Activated T-helper 2 cell treated with anti-CD3 and anti-CD28 coated beads, Interferon-gamma antibody, Interleukin-2, Interleukin-4, amounts not matched to agents 10 μg/mL and 5 μg/mL and 100 μg/mL, durations not matched to agents 14 hours and 24 hours and 36 hours (primary cell): ENCODE measurements at regions not wholly inside any gene's neighbourhood (a gene's known extent, or its start where the extent isn't known, plus 50 kb on each side); places are given as distances from the start of the nearest gene placed in this dataset.

Experiments
- DNase-seq: peaks from one replicate; pipeline ENCODE4 v3.0.0; 2021; ENCODE audit warnings: low spot score
- H3K27ac Mint-ChIP-seq: one replicate; pipeline ENCODE4 v1.8.0; 2021; ENCODE audit warnings: mixed read lengths
- H3K27me3 Mint-ChIP-seq: one replicate; pipeline ENCODE4 v1.8.0; 2021; ENCODE audit warnings: low read depth, mixed read lengths
- H3K36me3 Mint-ChIP-seq: one replicate; pipeline ENCODE4 v1.8.0; 2021; ENCODE audit warnings: low read depth, mixed read lengths
- H3K4me1 Mint-ChIP-seq: one replicate; pipeline ENCODE4 v1.8.0; 2021; ENCODE audit warnings: low read depth, mixed read lengths
- H3K4me3 Mint-ChIP-seq: one replicate; pipeline ENCODE4 v1.8.0; 2021; ENCODE audit warnings: low read depth, mild to moderate bottlenecking, moderate library complexity, mixed read lengths
- H3K9me3 Mint-ChIP-seq: one replicate; pipeline ENCODE4 v1.8.0; 2021; ENCODE audit warnings: mixed read lengths
- intact Hi-C: fragments of 100-400 bp; cut with micrococcal nuclease; formaldehyde crosslinking; loops from one replicate; pipeline ENCODE4 v1.15.1; 2023

DNA sequence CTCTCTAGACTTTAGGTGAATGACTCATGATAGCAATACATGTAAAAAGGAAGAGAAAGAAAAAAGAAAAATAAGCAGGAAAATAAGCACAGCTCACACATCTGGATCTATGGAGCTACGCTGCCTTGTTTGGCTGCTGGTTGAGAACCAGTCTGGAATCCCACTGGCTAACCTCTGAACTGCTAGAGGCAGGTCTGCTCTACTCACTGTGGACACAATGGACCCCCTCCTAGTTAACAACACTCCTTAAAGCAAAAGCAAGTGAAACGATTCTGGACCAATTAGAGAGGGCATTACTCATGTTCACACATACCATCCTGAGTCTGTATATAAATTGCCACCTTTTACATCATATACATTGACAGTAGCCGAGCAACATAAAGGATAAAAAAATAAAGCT, 383.2 kb upstream of the FLRT2 start:
- peaks cover 14% of the 10 kb centered on the region for H3K9me3 Mint-ChIP-seq
- intact Hi-C loops = no loop called here
- H3K36me3 Mint-ChIP-seq = no peaks in the 10 kb centered on the region
- DNase-seq = no peak
- H3K27ac Mint-ChIP-seq = no peak overlapping the region
- no peak overlapping the region for H3K4me3 Mint-ChIP-seq
- H3K27me3 Mint-ChIP-seq = no peaks in the 10 kb centered on the region
- no peaks in the 10 kb centered on the region for H3K4me1 Mint-ChIP-seq

- Mint-ChIP-seq H3K36me3 (no peaks in the 10 kb centered on the region), H3K4me3 (no peak overlapping the region), H3K27me3 (no peaks in the 10 kb centered on the region), H3K4me1 (no peaks in the 10 kb centered on the region), H3K27ac (no peak overlapping the region), H3K9me3 (peaks cover 19% of the 10 kb centered on the region)
- intact Hi-C loops = no loop called here
- no peak for DNase-seq
Measured at GRCh38 chr14:85150166-85150565, 379.8 kb upstream of the FLRT2 start.

GRCh38 chr14:85154714-85155113, 375.2 kb upstream of the FLRT2 start:
- H3K36me3 Mint-ChIP-seq = no peaks in the 10 kb centered on the region

GRCh38 chr14:85156319-85156718, 373.6 kb upstream of the FLRT2 start:
- no peak for DNase-seq
- Mint-ChIP-seq H3K27ac (no peak overlapping the region), H3K27me3 (no peaks in the 10 kb centered on the region), H3K4me1 (no peaks in the 10 kb centered on the region), H3K36me3 (no peaks in the 10 kb centered on the region), H3K4me3 (no peak overlapping the region), H3K9me3 (peaks cover 9% of the 10 kb centered on the region)
- intact Hi-C loops = no loop called here

More at GRCh38 chr14:85154714-85155113, 375.2 kb upstream of the FLRT2 start:
- Mint-ChIP-seq H3K27ac (no peak overlapping the region), H3K9me3 (peaks cover 15% of the 10 kb centered on the region), H3K27me3 (no peaks in the 10 kb centered on the region), H3K4me1 (no peaks in the 10 kb centered on the region), H3K4me3 (no peak overlapping the region)
- intact Hi-C loops = no loop called here
- DNase-seq = no peak

DNA sequence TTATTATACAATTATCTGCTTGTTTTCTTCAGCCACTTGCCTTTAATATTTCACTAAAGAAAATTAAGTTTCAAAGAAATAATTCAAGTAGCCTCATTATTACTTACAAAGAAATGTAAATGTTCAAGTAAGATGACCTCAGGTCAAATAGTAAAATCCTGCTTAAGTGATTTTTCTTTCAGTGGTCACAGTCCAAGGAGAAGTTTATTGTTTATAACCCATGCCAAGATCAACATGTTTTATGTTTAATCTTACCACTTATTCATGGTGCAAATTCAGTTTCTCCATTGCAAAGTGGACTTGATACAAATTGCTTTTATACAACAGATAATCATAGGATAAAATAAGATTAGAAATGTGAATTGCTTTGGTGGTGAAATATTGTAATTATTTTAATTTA, 370.2 kb upstream of the FLRT2 start:
- intact Hi-C loops = no loop called here
- no peak overlapping the region for H3K4me3 Mint-ChIP-seq
- no peak for DNase-seq
- H3K4me1 Mint-ChIP-seq = no peaks in the 10 kb centered on the region
- no peak overlapping the region for H3K27ac Mint-ChIP-seq
- H3K36me3 Mint-ChIP-seq = no peaks in the 10 kb centered on the region
- peaks cover 23% of the 10 kb centered on the region for H3K9me3 Mint-ChIP-seq
- no peaks in the 10 kb centered on the region for H3K27me3 Mint-ChIP-seq

DNA sequence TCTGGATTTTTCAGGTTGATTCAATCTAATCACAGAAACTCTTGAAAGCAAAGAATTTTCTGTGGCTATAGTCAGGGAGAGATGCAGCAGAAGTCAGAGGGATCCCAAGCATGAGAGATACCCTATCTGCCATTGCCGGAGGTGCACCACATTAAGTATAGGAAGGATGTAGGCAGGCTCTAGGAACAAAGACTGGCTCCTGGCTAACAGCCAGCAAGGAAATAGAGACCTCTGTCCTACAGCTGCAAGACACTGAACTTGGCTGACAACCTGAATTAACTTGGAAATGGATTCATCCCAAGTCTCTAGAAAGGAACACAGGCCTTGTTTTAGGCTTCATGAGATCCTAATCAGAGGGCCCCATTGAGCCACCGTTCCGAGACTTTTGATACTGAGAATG, 364.9 kb upstream of the FLRT2 start:
- Mint-ChIP-seq H3K4me1 (no peaks in the 10 kb centered on the region), H3K9me3 (peaks cover 21% of the 10 kb centered on the region), H3K27me3 (no peaks in the 10 kb centered on the region), H3K36me3 (no peaks in the 10 kb centered on the region), H3K27ac (no peak overlapping the region), H3K4me3 (no peak overlapping the region)
- no peak for DNase-seq
- intact Hi-C loops = no loop called here

GRCh38 chr14:85169381-85169780, 360.6 kb upstream of the FLRT2 start:
- no peak for DNase-seq
- Mint-ChIP-seq H3K9me3 (peaks cover 3% of the 10 kb centered on the region), H3K27ac (no peak overlapping the region), H3K4me3 (no peak overlapping the region), H3K4me1 (no peaks in the 10 kb centered on the region), H3K36me3 (no peaks in the 10 kb centered on the region), H3K27me3 (no peaks in the 10 kb centered on the region)
- intact Hi-C loops = no loop called here

DNA sequence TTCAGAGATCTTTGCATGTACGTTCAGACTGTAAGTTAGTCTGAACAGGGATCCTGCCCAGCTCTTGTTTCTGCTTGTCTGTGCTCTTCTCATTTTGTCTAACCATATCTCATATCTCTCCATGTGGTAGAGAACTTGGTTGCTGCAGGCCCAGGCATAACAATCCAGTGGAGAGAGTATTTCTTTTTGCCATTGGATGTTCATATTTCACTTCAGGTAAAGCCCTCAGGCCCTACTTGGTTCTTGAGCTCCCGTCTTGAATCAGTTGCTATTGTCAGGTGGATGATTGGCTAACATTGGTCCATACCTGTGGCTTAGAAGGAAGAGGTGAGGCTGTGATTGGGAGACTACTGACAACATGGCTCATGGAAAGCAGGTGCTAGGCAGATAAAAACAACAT, 357.7 kb upstream of the FLRT2 start:
- no peaks in the 10 kb centered on the region for H3K36me3 Mint-ChIP-seq
- no peaks in the 10 kb centered on the region for H3K4me1 Mint-ChIP-seq
- no peak overlapping the region for H3K4me3 Mint-ChIP-seq
- peaks cover 9% of the 10 kb centered on the region for H3K9me3 Mint-ChIP-seq
- H3K27ac Mint-ChIP-seq = no peak overlapping the region
- no peak for DNase-seq
- intact Hi-C loops = no loop called here
- no peaks in the 10 kb centered on the region for H3K27me3 Mint-ChIP-seq

GRCh38 chr14:85172889-85173477, 357.0 kb upstream of the FLRT2 start:
- no peak overlapping the region for H3K27ac Mint-ChIP-seq
- no peak overlapping the region for H3K4me3 Mint-ChIP-seq
- no peaks in the 10 kb centered on the region for H3K4me1 Mint-ChIP-seq
- peaks cover 9% of the 10 kb centered on the region for H3K9me3 Mint-ChIP-seq
- no peaks in the 10 kb centered on the region for H3K27me3 Mint-ChIP-seq
- no peak for DNase-seq
- no peaks in the 10 kb centered on the region for H3K36me3 Mint-ChIP-seq
- intact Hi-C loops = no loop called here

GRCh38 chr14:85175556-85175955, 354.4 kb upstream of the FLRT2 start:
- intact Hi-C loops = no loop called here
- no peaks in the 10 kb centered on the region for H3K36me3 Mint-ChIP-seq
- H3K4me3 Mint-ChIP-seq = no peak overlapping the region
- no peaks in the 10 kb centered on the region for H3K4me1 Mint-ChIP-seq
- no peak overlapping the region for H3K27ac Mint-ChIP-seq
- no peak for DNase-seq
- peaks cover 12% of the 10 kb centered on the region for H3K9me3 Mint-ChIP-seq
- H3K27me3 Mint-ChIP-seq = no peaks in the 10 kb centered on the region

GRCh38 chr14:85178864-85179263, 351.1 kb upstream of the FLRT2 start:
- H3K36me3 Mint-ChIP-seq = no peaks in the 10 kb centered on the region
- no peak overlapping the region for H3K4me3 Mint-ChIP-seq
- no peaks in the 10 kb centered on the region for H3K4me1 Mint-ChIP-seq
- peaks cover 17% of the 10 kb centered on the region for H3K9me3 Mint-ChIP-seq
- DNase-seq = no peak
- intact Hi-C loops = no loop called here
- no peaks in the 10 kb centered on the region for H3K27me3 Mint-ChIP-seq
- H3K27ac Mint-ChIP-seq = no peak overlapping the region

DNA sequence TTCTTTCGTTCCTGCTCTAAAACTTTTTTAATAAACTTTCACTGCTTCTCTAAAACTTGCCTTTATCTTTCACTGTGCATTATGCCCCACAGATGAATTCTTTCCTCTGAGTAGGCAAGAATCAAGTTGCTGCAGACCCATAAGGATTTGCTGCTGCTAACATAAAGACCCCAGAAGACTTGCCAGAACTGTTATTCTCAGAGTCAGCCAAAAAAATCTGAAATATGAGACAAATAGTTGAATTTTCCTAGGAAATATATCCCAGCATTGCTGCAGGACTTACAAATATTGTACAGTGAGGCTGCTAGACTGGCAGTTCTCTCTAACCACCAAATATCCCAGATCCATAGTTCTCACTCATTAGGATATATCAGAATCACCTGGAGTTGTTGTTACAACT, 349.1 kb upstream of the FLRT2 start:
- H3K36me3 Mint-ChIP-seq = no peaks in the 10 kb centered on the region
- no peak overlapping the region for H3K27ac Mint-ChIP-seq
- H3K4me1 Mint-ChIP-seq = no peaks in the 10 kb centered on the region
- peaks cover 18% of the 10 kb centered on the region for H3K9me3 Mint-ChIP-seq
- intact Hi-C loops = no loop called here
- H3K4me3 Mint-ChIP-seq = no peak overlapping the region
- DNase-seq = no peak
- H3K27me3 Mint-ChIP-seq = no peaks in the 10 kb centered on the region

- Mint-ChIP-seq H3K9me3 (peaks cover 19% of the 10 kb centered on the region), H3K4me3 (no peak overlapping the region), H3K27ac (no peak overlapping the region), H3K4me1 (no peaks in the 10 kb centered on the region), H3K36me3 (no peaks in the 10 kb centered on the region), H3K27me3 (no peaks in the 10 kb centered on the region)
- intact Hi-C loops = no loop called here
- no peak for DNase-seq
Measured at GRCh38 chr14:85182282-85182681, 347.7 kb upstream of the FLRT2 start.

DNA sequence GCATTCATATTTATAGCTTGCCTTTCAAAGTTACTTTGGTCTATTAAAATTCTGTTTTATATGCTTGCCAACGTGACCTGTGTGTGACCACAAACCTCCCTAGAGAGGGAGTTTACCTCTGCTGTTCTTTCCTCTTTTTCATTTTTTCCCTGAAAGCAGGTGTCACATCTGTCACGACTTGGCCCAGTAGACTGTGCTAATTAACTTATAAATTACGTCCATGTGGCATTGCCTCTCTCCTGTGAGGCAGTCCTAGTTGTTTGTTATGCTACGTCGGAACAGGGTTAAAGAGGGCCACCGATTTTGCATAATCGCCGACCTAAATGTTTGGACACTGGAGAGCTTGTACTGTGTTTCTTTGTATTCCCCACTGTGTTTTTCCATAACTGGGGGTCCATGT, 343.9 kb upstream of the FLRT2 start:
- H3K36me3 Mint-ChIP-seq = no peaks in the 10 kb centered on the region
- no peaks in the 10 kb centered on the region for H3K4me1 Mint-ChIP-seq
- no peak overlapping the region for H3K27ac Mint-ChIP-seq
- H3K27me3 Mint-ChIP-seq = no peaks in the 10 kb centered on the region
- H3K9me3 Mint-ChIP-seq = peaks cover 26% of the 10 kb centered on the region
- intact Hi-C loops = no loop called here
- DNase-seq = no peak
- no peak overlapping the region for H3K4me3 Mint-ChIP-seq
